Smooth muscle cell (in vitro differentiated cells): ENCODE measurements at regions not wholly inside any gene's neighbourhood (a gene's known extent, or its start where the extent isn't known, plus 50 kb on each side); places are given as distances from the start of the nearest gene placed in this dataset.
A peak's percentile ranks its signal among the peaks of the same experiment; 100 is the strongest.

Experiments
- DNase-seq: peaks from one replicate; lab custom pipeline; 2025; ENCODE audit not compliant: unreplicated experiment; lab: John Stamatoyannopoulos, UW
- H2AFZ ChIP-seq: fragments of 200-600 bp; sonication (generic); 2 replicates; pipeline ENCODE4 v1.6.0; 2016; ENCODE audit warnings: antibody characterized with exemption, low read depth, mild to moderate bottlenecking
- H3F3A ChIP-seq: fragments of 200-600 bp; sonication (generic); 2 replicates; pipeline ENCODE4 v1.6.0; 2017; ENCODE audit warnings: antibody characterized with exemption, low read depth
- H3K27ac ChIP-seq: fragments of 200-600 bp; sonication (generic); 2 replicates; pipeline ENCODE4 v1.5.1; 2016; ENCODE audit warnings: low read depth, mild to moderate bottlenecking
- H3K27me3 ChIP-seq: fragments of 200-600 bp; sonication (generic); 2 replicates; pipeline ENCODE4 v1.6.1; 2016; ENCODE audit warnings: low read depth, mild to moderate bottlenecking
- H3K36me3 ChIP-seq: fragments of 200-600 bp; sonication (generic); 2 replicates; pipeline ENCODE4 v1.5.1; 2016; ENCODE audit warnings: low read depth
- H3K4me1 ChIP-seq: fragments of 200-600 bp; sonication (generic); 2 replicates; pipeline ENCODE4 v1.5.1; 2016; ENCODE audit warnings: low read depth
- H3K4me2 ChIP-seq: fragments of 200-600 bp; sonication (generic); 2 replicates; pipeline ENCODE4 v1.6.0; 2016; ENCODE audit warnings: mild to moderate bottlenecking
- H3K4me3 ChIP-seq: fragments of 200-600 bp; sonication (generic); 2 replicates; pipeline ENCODE4 v1.5.1; 2016; ENCODE audit warnings: mild to moderate bottlenecking
- H3K79me2 ChIP-seq: fragments of 200-600 bp; sonication (generic); 2 replicates; pipeline ENCODE4 v1.6.0; 2016; ENCODE audit warnings: low read depth, mild to moderate bottlenecking
- H3K9ac ChIP-seq: fragments of 200-600 bp; sonication (generic); 2 replicates; pipeline ENCODE4 v1.6.0; 2016; ENCODE audit warnings: low read depth
- H3K9me3 ChIP-seq: fragments of 200-600 bp; sonication (generic); replicated peaks from 2 replicates; pipeline ENCODE4 v1.5.1; 2016; ENCODE audit warnings: low read depth
- H4K20me1 ChIP-seq: fragments of 200-600 bp; sonication (generic); 2 replicates; pipeline ENCODE4 v1.6.0; 2016; ENCODE audit warnings: low read depth
- CTCF ChIP-seq: fragments of 200-600 bp; sonication (generic); IDR thresholded peaks from 2 replicates; pipeline ENCODE4 v1.5.1; 2017; ENCODE audit warnings: borderline replicate concordance, mild to moderate bottlenecking, antibody characterized with exemption; ENCODE audit not compliant: insufficient read depth, poor library complexity, severe bottlenecking
- WGBS: methylation state at CpG from one replicate; pipeline ENCODE4 v1.1.7; 2016; ENCODE audit warnings: low lambda C conversion rate; 5-methylcytosine and 5-hydroxymethylcytosine counted together

GRCh38 chr2:212606232-212606631, 67.6 kb upstream of the ERBB4 start:
- no peaks in the 10 kb centered on the region for H3K36me3 ChIP-seq
- H3K9me3 ChIP-seq: no peaks in the 10 kb centered on the region
- H2AFZ ChIP-seq: no peak overlapping the region
- no peak overlapping the region for H3K4me2 ChIP-seq
- peaks cover 6% of the 10 kb centered on the region for H3K27me3 ChIP-seq
- no peaks in the 10 kb centered on the region for H3K79me2 ChIP-seq
- H3K27ac ChIP-seq: no peak overlapping the region
- WGBS: 88% methylated on average over 1 of the region's 1 CpG
- no peak for DNase-seq
- H3K4me1 ChIP-seq: no peaks in the 10 kb centered on the region
- H4K20me1 ChIP-seq: no peaks in the 10 kb centered on the region
- no peak overlapping the region for H3K4me3 ChIP-seq
- H3K9ac ChIP-seq: no peak overlapping the region
- TF ChIP-seq CTCF: no peak
- H3F3A ChIP-seq: no peaks in the 10 kb centered on the region

GRCh38 chr2:212596688-212597087, 58.1 kb upstream of the ERBB4 start:
- Histone ChIP-seq H4K20me1 (no peaks in the 10 kb centered on the region), H3K4me2 (no peak overlapping the region), H3K9me3 (no peaks in the 10 kb centered on the region), H3K27ac (no peak overlapping the region), H3K4me1 (no peaks in the 10 kb centered on the region), H2AFZ (peak overlapping the region; percentile 27), H3K9ac (no peak overlapping the region), H3K79me2 (no peaks in the 10 kb centered on the region), H3K27me3 (no peaks in the 10 kb centered on the region), H3K4me3 (no peak overlapping the region), H3F3A (no peaks in the 10 kb centered on the region), H3K36me3 (no peaks in the 10 kb centered on the region)
- DNase-seq: no peak
- no peak for TF ChIP-seq CTCF
- 88% methylated on average over 3 of the region's 3 CpGs for WGBS

- no peak for DNase-seq
- no peak overlapping the region for H3K27ac ChIP-seq
- no peaks in the 10 kb centered on the region for H3K79me2 ChIP-seq
- no peaks in the 10 kb centered on the region for H3K4me1 ChIP-seq
- no peak overlapping the region for H3K4me3 ChIP-seq
- H4K20me1 ChIP-seq: no peaks in the 10 kb centered on the region
- H3K27me3 ChIP-seq: no peaks in the 10 kb centered on the region
- no peaks in the 10 kb centered on the region for H3K36me3 ChIP-seq
- peak overlapping the region; percentile 27 for H2AFZ ChIP-seq
- no peak overlapping the region for H3K4me2 ChIP-seq
- WGBS: 86% methylated on average over 3 of the region's 3 CpGs
- no peaks in the 10 kb centered on the region for H3F3A ChIP-seq
- TF ChIP-seq CTCF: no peak
- no peak overlapping the region for H3K9ac ChIP-seq
- no peaks in the 10 kb centered on the region for H3K9me3 ChIP-seq
Measured at GRCh38 chr2:212596276-212596675, 57.7 kb upstream of the ERBB4 start.

DNA sequence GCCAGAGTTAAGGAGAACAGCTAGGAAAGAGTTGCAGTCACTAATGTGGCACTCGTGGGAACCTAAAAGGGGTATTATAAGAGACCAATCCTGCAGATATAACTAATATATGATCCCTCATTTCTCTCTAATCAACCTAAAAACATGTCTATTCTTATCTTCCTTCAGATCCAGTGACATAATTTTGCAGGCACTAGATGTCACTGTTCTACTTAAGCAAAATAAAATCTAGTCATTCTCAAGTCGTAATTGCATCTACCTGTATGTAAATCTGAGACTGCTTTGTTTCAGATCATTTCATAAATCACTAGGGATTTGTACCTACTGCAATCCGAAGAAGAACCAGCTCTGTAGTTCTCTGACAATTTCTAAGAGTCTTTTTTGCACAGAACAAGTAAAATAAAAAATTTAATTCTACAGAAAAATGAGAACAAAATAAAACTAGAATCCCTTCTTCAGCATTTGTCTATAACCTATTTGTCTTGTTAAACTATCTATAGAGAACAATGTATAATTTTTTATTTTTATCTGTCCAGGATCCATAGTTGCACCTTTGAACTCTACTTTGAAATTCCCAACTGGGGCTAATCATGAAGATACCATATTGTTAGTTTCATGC, 56.5 kb upstream of the ERBB4 start:
- Histone ChIP-seq H4K20me1 (no peaks in the 10 kb centered on the region), H3K27me3 (no peaks in the 10 kb centered on the region), H3K36me3 (no peaks in the 10 kb centered on the region), H2AFZ (no peak overlapping the region), H3K4me1 (no peaks in the 10 kb centered on the region), H3K4me2 (no peak overlapping the region), H3K9ac (no peak overlapping the region), H3K79me2 (no peaks in the 10 kb centered on the region), H3K27ac (no peak overlapping the region), H3F3A (no peaks in the 10 kb centered on the region), H3K4me3 (no peak overlapping the region), H3K9me3 (no peaks in the 10 kb centered on the region)
- TF ChIP-seq CTCF: peak; percentile 28
- no peak for DNase-seq
- WGBS: 61% methylated on average over 3 of the region's 3 CpGs
